Right ventricle myocardium inferior (tissue), 1 donor: ENCODE measurements at regions not wholly inside any gene's neighbourhood (a gene's known extent, or its start where the extent isn't known, plus 50 kb on each side); places are given as distances from the start of the nearest gene placed in this dataset.
A peak's percentile ranks its signal among the peaks of the same experiment; 100 is the strongest.

Source experiments
- ATAC-seq: fragments of 200-7000 bp; cut with Tn5 transposase; one replicate; pipeline ENCODE4 v1.9.1; 2020; ENCODE audit warnings: mild to moderate bottlenecking, moderate library complexity
- DNase-seq: peaks from one replicate; pipeline ENCODE4 v3.0.0; 2021; ENCODE audit errors: missing footprints
- intact Hi-C: fragments of 100-400 bp; cut with DNase I; formaldehyde crosslinking; loops from one replicate; pipeline ENCODE4 v1.11.0; 2022
- donor health status: DM: no; HTN: yes; CAD: no; lungs with severe emphysema.

DNA sequence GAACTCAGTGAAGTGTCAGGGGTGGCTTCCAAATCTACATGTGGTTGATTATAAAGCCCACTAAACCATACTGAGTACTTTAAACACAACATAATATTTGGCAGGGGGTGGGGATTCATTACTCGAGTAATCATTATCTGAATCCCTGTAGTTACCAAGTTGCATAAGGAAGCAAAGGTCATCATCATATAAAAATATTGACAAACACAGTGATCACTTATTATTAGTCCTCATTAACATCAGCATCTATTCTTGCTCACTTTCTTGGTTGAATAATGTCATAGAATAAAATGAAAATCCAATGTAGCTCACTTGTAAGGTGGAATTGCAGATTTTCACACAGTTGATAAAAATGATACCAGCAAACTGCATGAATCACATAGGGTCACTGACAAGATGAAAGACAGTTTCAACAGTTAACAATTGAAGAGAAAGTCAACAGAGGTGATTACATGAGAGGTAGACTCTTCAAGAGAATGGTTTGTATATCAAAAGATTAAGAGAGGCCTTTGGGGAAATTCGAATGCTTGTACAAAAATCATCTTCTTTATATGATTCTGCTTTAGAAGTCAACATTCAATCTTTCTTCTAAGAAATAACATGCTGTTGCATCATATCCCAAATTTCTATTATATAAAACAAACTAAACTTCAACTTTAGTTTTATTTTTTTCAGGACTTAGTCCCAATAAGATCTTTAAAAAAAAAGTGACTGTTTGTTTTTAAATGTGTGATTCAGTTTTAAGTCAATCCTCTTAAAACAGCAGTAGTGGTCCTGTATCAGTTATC lies 185.5 kb upstream of the KLF14 start:
- intact Hi-C loops = loop anchor here (5.0 kb wide), 1 partner anchor 38 kb away; no protein-coding TSS in a partner anchor
- no peak for DNase-seq
- ATAC-seq = no peak

DNA sequence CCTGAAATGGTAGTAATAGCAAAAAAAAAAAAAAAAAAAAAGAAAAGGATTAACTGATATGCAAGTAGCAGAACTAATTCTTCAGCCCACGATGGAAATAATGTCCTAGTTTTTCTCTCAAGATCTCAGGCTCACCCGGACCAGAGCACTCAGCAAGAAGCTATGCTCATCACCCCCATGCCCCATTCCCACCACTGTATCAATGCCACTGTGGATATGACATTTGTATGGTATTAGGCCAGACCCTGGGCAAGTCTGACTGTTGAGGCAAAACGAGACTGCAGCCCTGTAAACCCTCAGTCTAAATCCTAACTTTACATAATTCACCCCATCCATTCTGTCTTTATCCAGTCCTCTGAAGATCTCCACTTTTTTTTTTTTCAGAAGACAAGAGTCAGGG lies 186.1 kb upstream of the KLF14 start:
- no peak for DNase-seq
- ATAC-seq = no peak
- intact Hi-C loops = loop anchor here (5.0 kb wide), 1 partner anchor 37 kb away; no protein-coding TSS in a partner anchor

DNA sequence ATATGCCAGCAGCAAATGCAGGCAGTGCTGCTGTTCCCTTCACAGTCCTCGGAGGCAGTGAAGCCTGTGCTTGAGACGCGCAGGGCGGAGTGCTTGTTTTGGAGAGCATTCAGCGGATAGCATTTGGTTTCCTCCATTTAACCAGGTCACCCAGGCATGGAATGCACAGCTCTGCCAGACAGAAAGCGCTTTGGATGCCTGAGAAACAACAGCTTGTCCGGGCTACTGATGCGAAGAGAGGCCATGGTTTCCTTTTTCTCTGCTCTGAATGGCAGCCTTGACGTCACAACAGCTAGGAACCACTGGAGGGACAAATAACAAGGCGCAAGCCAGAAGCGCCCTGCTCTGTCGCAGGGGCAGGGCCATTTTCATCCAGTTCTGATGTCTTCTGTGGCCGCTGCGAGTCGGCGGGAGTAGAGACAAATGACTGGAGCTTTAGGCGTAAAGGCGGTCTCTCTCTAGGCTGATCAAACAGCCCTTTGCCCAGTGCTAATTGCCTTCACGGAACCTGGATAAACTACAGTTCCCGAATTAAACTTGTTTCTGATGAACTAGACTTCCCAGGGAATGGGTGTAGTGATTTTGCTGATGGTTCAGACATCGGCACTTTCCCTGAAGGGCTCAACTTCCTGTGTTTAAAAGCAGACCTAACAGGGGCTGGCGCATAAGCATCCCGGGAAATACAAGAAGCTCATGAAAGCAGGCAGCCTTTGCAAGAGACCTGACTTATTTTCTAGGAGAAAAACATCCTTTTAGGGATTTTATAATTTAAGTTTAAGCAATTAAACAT lies 187.6 kb upstream of the KLF14 start:
- ATAC-seq = peak; percentile 84
- peak; percentile 76 for DNase-seq
- intact Hi-C loops = loop anchor here (5.0 kb wide), 1 partner anchor 36 kb away; no protein-coding TSS in a partner anchor

DNA sequence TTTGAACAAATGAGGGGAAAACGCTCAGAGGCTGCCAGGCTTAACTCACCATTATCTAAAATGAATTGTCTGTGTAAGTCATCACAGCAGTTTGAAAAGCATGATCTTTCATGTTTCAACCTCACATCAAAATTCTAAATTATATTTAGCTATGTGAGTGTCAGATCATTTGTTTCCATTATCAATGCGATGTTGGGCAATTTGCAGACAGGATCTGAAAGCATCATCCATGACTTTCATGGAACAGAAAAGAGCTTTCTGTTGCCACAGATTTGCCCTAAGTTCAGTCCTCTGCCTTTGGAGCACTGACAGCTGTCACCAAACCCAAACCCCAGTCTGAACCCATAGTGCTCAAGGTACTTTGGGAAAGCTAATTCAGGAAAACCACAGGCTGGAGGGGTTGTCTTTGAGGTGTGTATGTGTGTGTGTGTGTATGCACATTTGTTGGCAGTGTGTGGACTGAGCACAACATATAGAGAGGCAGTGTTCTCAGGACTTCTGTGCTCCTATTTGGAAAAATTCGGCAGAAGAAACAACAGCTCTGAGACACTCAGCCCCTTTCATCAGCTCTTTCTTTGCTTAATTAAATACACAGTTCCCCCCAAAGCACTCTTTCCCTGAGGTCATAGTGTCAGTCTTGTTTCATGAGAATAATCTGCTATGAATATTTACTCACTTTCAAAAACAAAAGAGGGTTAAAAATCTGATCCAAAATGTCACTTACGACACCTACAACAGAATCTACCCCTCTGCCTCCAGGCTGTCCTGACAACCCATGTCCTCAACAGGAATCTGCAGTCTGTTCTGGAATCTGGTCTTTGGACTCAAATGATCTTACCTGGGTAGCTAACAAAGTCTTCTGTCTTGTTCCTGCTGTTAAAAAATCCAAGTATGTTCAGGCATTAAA lies 188.5 kb upstream of the KLF14 start:
- intact Hi-C loops = loop anchor here (5.0 kb wide), 1 partner anchor 35 kb away; no protein-coding TSS in a partner anchor
- DNase-seq (no peak), ATAC-seq (no peak)

DNA sequence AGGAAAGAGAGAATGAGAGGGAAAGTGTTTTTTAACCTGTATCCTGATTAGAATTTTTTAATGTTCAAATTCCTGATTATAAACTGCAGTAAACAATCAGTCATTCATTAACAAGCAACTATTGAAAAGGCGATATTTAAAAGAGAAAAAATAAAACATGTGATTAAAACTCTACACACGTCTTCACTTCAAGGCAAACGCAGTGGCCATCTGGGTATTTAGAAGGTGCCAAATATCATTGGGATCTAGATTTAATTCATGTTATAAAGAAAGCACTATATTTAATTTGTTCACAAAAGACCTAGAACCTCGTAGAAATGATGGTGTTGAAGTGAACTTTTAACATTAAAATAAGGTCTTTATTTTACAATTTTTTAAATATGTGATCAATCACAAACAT lies 189.4 kb upstream of the KLF14 start:
- DNase-seq (no peak), ATAC-seq (no peak)
- intact Hi-C loops = loop anchor here (5.0 kb wide), 1 partner anchor 34 kb away; no protein-coding TSS in a partner anchor

DNA sequence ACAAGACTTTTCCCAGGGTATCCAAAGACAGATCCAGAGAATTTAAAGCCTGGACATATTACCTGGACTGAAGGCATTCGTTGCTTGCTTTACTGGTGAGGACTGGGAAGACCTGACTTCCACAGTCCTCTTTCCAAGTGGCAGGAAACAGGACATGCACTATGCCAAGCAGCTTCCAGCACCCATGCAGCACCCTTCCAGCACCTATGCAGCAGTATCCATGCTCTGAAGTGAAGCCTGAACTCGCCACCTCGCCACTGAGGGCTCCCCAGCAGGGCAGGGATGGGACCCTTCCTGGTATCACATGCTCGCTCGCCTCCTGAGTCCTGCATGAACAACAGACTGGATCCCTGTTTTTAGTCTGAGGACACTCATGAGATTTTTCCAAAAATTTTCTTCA lies 189.9 kb upstream of the KLF14 start:
- ATAC-seq = no peak
- intact Hi-C loops = loop anchor here (5.0 kb wide), 1 partner anchor 33 kb away; no protein-coding TSS in a partner anchor

DNA sequence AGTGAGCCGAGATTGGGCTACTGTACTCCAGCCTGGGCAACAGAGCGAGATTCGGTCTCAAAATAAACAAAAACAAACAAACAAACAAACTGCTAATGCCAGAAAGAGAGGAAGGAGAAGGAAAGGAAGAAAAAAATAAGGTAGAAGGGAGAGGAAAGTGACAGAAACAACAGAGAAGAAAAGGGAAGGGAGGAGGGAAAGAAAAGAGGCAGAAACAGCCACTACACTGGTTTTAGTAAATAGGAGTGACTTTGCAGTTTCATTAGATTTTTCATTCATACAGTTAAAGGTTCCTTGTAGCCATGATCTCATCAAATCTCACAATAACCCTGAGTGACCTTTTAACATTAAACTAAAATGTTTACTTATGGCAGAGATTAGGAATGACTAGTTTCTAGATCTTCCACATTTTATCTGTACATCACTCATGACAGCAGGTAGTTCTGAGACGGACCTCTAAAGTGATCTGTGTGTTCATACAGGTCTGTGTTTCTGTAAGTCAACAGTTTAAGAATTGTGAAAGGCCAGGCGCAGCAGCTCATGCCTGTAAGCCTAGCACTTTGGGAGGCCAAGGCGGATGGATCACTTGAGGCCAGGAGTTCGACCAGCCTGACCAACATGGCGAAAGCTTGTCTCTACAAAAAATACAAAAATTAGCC lies 191.3 kb upstream of the KLF14 start:
- intact Hi-C loops = no loop called here
- ATAC-seq = no peak
- DNase-seq = no peak

More for the DNA sequence above, 189.9 kb upstream of the KLF14 start:
- no peak for DNase-seq

DNA sequence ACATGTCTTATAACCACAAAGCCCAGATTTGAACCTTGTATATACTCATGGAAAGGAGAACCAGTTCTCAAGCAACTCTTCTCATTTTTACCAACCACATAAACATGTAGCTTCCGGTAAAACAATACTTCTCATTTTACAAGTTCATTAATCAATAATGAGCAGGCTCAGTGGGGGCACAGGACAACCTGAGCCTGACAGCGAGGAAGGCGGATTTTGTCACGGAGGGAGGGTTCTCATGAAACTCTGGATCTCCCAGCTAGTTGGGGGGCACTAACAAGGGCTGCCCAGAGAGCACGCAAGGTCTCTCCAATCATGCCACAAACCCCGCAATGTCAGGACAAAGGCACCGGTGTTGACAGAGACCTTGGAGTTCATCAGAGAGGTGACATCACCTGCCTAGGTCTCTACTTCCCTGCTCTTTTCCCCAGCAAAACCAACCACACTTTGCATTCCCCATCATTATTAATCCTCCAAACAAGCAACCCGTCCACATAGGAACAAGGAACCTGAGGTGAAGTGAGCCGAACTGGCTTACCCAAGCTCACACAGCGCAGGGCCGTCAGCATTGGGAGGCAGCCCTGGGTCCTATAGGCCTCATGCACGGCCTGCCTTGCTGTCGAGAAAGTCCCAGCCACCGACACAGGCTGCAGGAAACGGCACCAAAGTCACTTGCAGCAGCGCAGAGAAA lies 192.1 kb upstream of the KLF14 start:
- DNase-seq = peak; percentile 28
- ATAC-seq = no peak
- intact Hi-C loops = no loop called here

DNA sequence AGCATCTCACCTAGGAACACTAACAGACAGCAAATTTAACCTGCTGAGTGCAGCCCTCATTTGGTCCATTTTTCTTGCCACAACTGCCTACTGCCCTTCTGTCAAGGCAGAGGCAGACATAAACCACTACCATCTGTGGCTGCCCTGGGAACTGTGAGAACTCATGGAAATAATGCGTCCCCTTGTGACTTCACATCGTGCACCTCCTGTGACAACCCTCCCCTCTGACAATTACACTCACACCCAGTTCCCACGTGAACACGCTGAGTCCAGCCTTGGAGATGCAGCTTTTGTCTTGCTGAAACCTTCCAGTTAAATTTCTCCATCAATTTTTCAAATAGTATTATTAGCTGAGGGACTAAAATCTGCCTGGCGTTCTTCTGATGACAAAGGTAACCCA lies 193.1 kb upstream of the KLF14 start:
- intact Hi-C loops = no loop called here
- no peak for ATAC-seq
- DNase-seq = peak; percentile 53

DNA sequence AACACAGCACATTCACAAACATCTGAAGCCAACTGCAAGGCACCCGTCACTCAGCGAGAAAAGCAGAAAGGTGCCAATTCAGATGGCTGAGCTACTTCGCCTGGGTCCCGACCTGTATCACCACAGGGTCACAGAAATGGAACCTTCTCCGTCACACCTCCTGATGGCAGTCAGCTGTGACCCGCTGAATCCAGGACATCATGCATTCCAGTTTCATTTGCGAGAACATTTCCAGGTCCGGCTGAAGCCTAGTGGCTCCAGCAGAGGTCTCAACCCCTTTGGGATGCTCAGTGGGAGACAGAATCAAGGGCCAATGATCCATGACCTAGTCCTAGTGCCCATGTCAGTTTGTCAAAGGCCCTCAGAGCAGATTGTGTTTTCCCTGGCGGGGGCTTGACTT lies 193.6 kb upstream of the KLF14 start:
- ATAC-seq = no peak
- intact Hi-C loops = no loop called here
- DNase-seq = no peak

DNA sequence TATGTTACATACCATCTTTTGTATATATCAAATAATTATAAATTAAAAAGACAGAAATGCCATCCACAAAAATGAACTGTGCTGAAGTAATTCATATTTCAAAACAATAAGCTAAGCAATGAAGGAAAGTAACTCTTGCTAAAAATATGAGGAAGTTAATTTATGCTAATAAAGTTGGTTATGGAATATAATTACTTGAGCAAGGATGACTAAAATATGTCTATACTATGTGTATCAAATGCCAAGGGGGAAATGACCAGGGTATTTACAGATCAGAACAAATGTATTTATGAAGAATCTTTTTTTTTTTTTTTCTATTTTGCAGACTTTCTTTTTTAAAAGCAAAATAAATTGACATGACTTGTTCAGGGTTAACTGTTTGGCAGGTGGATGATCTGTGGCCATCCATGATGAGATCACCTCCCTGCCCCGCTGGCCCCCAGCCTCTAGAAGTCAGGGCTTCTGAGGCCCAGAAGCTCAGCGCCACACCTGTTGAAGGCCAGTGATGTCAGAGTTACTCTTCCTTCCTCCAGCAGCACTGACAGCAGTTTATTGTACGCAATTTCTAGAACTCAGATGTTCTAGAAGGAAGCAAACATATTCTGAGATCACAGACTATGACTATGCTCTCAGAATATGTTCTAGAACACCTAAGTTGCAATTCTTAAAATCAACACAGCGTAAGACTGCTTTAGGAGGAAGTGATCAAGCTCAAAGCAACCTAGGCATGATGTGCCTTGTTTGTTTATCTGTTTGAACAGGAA lies 196.1 kb upstream of the KLF14 start:
- DNase-seq (no peak), ATAC-seq (no peak)
- intact Hi-C loops = no loop called here

DNA sequence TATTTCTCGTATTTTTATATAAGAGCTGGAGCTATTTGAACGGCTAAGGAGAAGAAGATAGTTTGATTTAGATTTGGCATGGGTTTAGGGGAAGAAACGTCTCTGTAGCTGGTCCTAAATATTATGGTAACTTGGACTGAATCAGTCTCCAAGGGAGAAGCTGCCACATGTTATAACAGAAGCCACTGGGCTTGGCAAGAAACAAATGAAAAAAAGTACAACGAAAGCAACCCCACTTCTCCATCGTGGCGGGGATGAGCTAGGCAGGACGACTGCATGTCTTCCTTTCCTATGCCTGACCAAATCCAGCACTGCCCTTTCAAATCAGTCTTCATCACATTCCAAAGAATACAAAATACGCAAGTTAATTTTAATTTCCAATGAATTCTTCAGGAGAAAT lies 196.7 kb upstream of the KLF14 start:
- no peak for DNase-seq
- intact Hi-C loops = no loop called here
- ATAC-seq = no peak

DNA sequence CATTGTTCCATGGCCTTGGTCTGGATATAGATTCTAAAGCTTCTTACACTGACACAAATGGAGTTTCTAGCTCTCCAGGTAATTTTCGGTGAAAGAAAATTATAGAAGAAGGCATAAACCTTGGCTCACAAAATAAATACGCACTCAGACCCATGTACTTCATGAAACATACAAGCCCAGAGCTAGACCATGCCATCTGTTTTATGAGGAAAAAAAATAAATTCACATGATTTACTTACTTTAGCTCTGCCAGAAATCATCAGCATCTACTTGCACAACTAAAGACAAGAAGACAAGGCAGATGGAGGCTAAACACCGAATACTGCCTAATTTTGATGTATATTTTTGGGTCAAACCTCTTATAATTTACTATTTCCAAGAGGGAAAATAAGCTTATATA lies 197.4 kb upstream of the KLF14 start:
- intact Hi-C loops = no loop called here
- no peak for ATAC-seq
- DNase-seq = no peak

DNA sequence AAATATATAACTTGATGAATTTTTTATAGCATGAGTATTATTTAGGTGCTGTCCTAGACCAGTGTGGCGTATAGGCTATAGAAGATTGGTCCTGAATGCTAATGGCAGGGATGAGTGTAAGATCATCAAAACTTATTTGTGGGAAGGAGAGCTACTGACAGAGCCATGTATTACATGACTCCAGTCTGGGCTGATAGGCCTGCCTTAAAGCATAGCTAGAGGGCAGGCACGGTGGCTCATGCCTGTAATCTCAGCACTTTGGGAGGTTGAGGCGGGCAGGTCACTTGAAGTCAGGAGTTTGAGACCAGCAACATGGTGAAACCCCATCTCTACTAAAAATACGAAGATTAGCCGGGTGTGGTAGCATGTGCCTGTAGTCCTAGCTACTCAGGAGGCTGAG lies 198.1 kb upstream of the KLF14 start:
- no peak for ATAC-seq
- no peak for DNase-seq
- intact Hi-C loops = no loop called here

DNA sequence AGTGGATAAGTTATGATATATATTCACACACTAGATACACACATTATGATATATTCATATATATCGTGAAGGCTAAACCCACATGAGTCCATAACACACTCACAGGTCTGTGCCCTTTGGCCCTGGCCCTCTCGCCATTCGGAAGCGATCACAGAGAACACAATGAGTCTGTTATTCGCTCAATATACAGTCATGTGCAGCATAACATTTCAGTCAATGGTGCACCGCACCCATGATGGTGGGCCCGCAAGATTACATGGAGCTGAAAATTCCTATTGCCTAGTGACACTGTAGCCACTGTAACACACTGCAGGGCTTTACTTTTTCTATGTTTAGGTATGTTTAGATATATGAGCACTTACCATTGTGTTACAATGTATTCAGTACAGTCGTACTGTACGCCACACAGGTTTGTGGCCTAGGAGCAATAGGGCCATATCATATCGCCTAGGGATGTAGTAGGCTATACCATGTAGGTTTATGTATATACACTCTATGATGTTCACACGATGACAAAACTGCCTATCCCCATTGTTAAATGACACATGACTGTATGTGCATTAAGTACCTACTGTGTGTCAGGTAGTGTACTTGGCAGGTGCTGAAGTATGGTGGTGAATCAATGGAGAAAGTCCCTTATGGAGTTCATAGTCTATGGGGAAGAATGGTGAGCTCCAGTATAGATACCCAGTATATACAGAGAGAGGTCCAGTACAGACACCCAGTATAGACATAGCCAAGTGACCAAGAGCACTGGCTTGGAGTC lies 198.8 kb upstream of the KLF14 start:
- ATAC-seq = no peak
- intact Hi-C loops = no loop called here
- no peak for DNase-seq

DNA sequence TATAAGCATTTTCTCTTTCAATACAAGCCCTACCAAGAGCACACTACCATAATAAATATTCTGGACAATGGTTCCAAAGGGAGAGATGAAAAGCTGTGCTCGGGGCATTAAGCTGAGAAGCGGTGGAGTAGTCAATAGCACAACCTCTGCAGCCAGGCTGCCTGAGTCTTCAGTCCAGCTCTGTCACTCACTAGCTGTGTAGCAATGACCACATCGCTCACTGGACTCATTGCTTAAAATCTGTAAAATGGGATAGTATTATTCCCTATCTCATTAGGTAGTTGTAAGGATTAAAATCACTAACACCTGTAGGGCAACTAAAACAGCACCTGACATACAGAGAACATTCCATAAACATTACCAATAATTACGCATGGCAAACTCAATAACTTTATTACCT lies 199.9 kb upstream of the KLF14 start:
- no peak for DNase-seq
- no peak for ATAC-seq
- intact Hi-C loops = no loop called here
